HEK293 (cell line): ENCODE measurements at regions not wholly inside any gene's neighbourhood (a gene's known extent, or its start where the extent isn't known, plus 50 kb on each side); places are given as distances from the start of the nearest gene placed in this dataset.

ENCODE experiments used
- CTCF ChIA-PET: fragments of 350-600 bp; formaldehyde crosslinking; extraction: SDS; loops from one replicate; lab custom pipeline; 2021; ENCODE audit warnings: antibody characterized with exemption; lab: Yijun Ruan, JAX
- POLR2A ChIA-PET: fragments of 300-600 bp; formaldehyde crosslinking; extraction: SDS; loops from one replicate; lab custom pipeline; 2020; ENCODE audit warnings: antibody characterized with exemption, inconsistent platforms; lab: Yijun Ruan, JAX
- H3K27ac ChIP-seq: fragments of 200-500 bp; sonication (Bioruptor generic); 2 replicates; pipeline ENCODE4 v1.5.1; 2014; ENCODE audit warnings: low read depth, low read length, control low read depth, inconsistent platforms; ENCODE audit errors: extremely low read depth
- H3K36me3 ChIP-seq, 2 experiments: fragments of 200-500 bp in 1 of 2; sonication (Bioruptor generic) in 1 of 2; 1 replicate in 1 of 2; 2 replicates in 1 of 2; pipeline ENCODE4 v1.5.1; 2014 to 2017; ENCODE audit warnings: inconsistent platforms in 2 of 2, low read length in 2 of 2; ENCODE audit not compliant: control insufficient read depth in 2 of 2, insufficient read depth in 1 of 2
- H3K4me1 ChIP-seq: fragments of 200-500 bp; sonication (Bioruptor generic); 2 replicates; pipeline ENCODE4 v1.5.1; 2014; ENCODE audit warnings: mild to moderate bottlenecking, low read length, inconsistent platforms; ENCODE audit not compliant: control insufficient read depth, insufficient read depth
- H3K4me3 ChIP-seq: 2 replicates; pipeline ENCODE4 v1.5.1; 2011; ENCODE audit warnings: low read depth, mild to moderate bottlenecking, control low read depth, low read length, moderate library complexity
- H3K9me3 ChIP-seq: fragments of 200-500 bp; sonication (Bioruptor generic); 2 replicates; pipeline ENCODE4 v1.5.1; 2014; ENCODE audit warnings: low read depth, low read length, inconsistent platforms; ENCODE audit not compliant: control insufficient read depth, insufficient read depth
- OSR2 ChIP-seq: fragments of 450-650 bp; formaldehyde crosslinking; IDR thresholded peaks from 2 replicates; pipeline ENCODE4 v1.5.1; 2016; ENCODE audit warnings: missing biosample characterization, missing genetic modification characterization
- SCRT1 ChIP-seq: fragments of 450-650 bp; formaldehyde crosslinking; IDR thresholded peaks from 2 replicates; pipeline ENCODE4 v1.5.1; 2016; ENCODE audit warnings: missing biosample characterization, missing genetic modification characterization, borderline replicate concordance
- ZNF132 ChIP-seq: fragments of 450-650 bp; formaldehyde crosslinking; IDR thresholded peaks from 2 replicates; pipeline ENCODE4 v1.5.1; 2017; ENCODE audit warnings: missing biosample characterization, missing genetic modification characterization, borderline replicate concordance
- ZNF2 ChIP-seq: fragments of 450-650 bp; formaldehyde crosslinking; IDR thresholded peaks from 2 replicates; pipeline ENCODE4 v1.5.1; 2016; ENCODE audit warnings: missing biosample characterization, missing genetic modification characterization
- ZNF23 ChIP-seq: fragments of 450-650 bp; formaldehyde crosslinking; IDR thresholded peaks from 2 replicates; pipeline ENCODE4 v1.5.1; 2016; ENCODE audit warnings: missing biosample characterization, missing genetic modification characterization, borderline replicate concordance
- ZNF274 ChIP-seq, 2 experiments: fragments of 200-500 bp in 1 of 2; fragments of 450-650 bp in 1 of 2; sonication (Bioruptor generic) in 1 of 2; formaldehyde crosslinking in 1 of 2; IDR thresholded peaks; 2 replicates each; pipeline versions ENCODE4 v1.5.1 to v1.6.1; 2014 to 2016; ENCODE audit warnings: borderline replicate concordance in 1 of 2, inconsistent platforms in 1 of 2, low read length in 1 of 2, missing biosample characterization in 1 of 2, missing genetic modification characterization in 1 of 2
- ZNF555 ChIP-seq: fragments of 450-650 bp; formaldehyde crosslinking; conservative IDR thresholded peaks from 2 replicates; pipeline ENCODE4 v1.5.1; 2017; ENCODE audit warnings: missing biosample characterization, mild to moderate bottlenecking, missing genetic modification characterization, inconsistent platforms
- ZNF658 ChIP-seq: fragments of 450-650 bp; formaldehyde crosslinking; IDR thresholded peaks from 2 replicates; pipeline ENCODE4; 2016; ENCODE audit warnings: missing biosample characterization, missing genetic modification characterization
- ZNF670 ChIP-seq: fragments of 450-650 bp; formaldehyde crosslinking; IDR thresholded peaks from 2 replicates; pipeline ENCODE4 v1.5.1; 2016; ENCODE audit warnings: missing biosample characterization, missing genetic modification characterization, low read depth
- TF ChIP-seq, protein P1 (sequence below): fragments of 450-650 bp; formaldehyde crosslinking; IDR thresholded peaks from 2 replicates; pipeline ENCODE4 v1.5.0; 2017; ENCODE audit warnings: missing biosample characterization, missing genetic modification characterization, borderline replicate concordance
- TF ChIP-seq, protein P2 (sequence below): fragments of 450-650 bp; formaldehyde crosslinking; IDR thresholded peaks from 2 replicates; pipeline ENCODE4 v1.5.1; 2017; ENCODE audit warnings: missing biosample characterization, missing genetic modification characterization
- TF ChIP-seq, protein P3 (sequence below): fragments of 450-650 bp; formaldehyde crosslinking; IDR thresholded peaks from 2 replicates; pipeline ENCODE4 v1.5.1; 2016; ENCODE audit warnings: missing biosample characterization, missing genetic modification characterization
- TF ChIP-seq, protein P4 (sequence below): fragments of 450-650 bp; formaldehyde crosslinking; IDR thresholded peaks from 2 replicates; pipeline ENCODE4; 2016; ENCODE audit warnings: missing biosample characterization, missing genetic modification characterization
- TF ChIP-seq, protein P5 (sequence below): fragments of 450-650 bp; formaldehyde crosslinking; IDR thresholded peaks from 2 replicates; pipeline ENCODE4 v1.5.1; 2016; ENCODE audit warnings: missing biosample characterization, missing genetic modification characterization

DNA sequence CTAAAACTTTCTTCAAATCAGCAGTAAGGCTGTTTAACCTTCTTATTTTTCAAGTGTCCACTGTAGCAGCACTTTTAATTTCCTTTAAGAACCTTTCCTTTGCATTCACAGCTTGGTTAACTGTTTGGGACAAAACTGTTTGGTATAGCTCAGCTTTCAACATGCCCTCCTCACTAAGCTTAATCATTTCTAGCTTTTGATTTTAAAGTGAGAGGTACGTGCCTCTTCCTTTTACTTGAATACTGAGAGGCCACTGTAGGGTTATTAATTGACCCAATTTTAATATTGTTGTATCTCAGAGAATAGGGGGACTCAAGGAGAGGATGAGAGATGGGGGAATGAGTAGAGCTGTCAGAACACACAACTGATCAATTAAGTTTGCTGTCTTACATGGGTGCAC, 129.5 kb upstream of the MMS22L start (continued):
- TF ChIP-seq, protein P1, sequence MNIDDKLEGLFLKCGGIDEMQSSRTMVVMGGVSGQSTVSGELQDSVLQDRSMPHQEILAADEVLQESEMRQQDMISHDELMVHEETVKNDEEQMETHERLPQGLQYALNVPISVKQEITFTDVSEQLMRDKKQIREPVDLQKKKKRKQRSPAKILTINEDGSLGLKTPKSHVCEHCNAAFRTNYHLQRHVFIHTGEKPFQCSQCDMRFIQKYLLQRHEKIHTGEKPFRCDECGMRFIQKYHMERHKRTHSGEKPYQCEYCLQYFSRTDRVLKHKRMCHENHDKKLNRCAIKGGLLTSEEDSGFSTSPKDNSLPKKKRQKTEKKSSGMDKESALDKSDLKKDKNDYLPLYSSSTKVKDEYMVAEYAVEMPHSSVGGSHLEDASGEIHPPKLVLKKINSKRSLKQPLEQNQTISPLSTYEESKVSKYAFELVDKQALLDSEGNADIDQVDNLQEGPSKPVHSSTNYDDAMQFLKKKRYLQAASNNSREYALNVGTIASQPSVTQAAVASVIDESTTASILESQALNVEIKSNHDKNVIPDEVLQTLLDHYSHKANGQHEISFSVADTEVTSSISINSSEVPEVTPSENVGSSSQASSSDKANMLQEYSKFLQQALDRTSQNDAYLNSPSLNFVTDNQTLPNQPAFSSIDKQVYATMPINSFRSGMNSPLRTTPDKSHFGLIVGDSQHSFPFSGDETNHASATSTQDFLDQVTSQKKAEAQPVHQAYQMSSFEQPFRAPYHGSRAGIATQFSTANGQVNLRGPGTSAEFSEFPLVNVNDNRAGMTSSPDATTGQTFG (tag by site-specific recombination): no peak
- TF ChIP-seq OSR2: no peak
- TF ChIP-seq, protein P2, sequence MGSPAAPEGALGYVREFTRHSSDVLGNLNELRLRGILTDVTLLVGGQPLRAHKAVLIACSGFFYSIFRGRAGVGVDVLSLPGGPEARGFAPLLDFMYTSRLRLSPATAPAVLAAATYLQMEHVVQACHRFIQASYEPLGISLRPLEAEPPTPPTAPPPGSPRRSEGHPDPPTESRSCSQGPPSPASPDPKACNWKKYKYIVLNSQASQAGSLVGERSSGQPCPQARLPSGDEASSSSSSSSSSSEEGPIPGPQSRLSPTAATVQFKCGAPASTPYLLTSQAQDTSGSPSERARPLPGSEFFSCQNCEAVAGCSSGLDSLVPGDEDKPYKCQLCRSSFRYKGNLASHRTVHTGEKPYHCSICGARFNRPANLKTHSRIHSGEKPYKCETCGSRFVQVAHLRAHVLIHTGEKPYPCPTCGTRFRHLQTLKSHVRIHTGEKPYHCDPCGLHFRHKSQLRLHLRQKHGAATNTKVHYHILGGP: no peak
- TF ChIP-seq ZNF274 (IDR thresholded peaks at IDR 0.05; ENCODE audit: low read length): no peak
- TF ChIP-seq ZNF274 (tag by site-specific recombination; IDR thresholded peaks at IDR 0.05; ENCODE audit: borderline replicate concordance): no peak
- TF ChIP-seq, protein P3, sequence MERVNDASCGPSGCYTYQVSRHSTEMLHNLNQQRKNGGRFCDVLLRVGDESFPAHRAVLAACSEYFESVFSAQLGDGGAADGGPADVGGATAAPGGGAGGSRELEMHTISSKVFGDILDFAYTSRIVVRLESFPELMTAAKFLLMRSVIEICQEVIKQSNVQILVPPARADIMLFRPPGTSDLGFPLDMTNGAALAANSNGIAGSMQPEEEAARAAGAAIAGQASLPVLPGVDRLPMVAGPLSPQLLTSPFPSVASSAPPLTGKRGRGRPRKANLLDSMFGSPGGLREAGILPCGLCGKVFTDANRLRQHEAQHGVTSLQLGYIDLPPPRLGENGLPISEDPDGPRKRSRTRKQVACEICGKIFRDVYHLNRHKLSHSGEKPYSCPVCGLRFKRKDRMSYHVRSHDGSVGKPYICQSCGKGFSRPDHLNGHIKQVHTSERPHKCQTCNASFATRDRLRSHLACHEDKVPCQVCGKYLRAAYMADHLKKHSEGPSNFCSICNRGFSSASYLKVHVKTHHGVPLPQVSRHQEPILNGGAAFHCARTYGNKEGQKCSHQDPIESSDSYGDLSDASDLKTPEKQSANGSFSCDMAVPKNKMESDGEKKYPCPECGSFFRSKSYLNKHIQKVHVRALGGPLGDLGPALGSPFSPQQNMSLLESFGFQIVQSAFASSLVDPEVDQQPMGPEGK (tag by site-specific recombination): no peak
- TF ChIP-seq ZNF2 (tag by site-specific recombination): no peak
- TF ChIP-seq ZNF670 (tag by site-specific recombination): no peak

DNA sequence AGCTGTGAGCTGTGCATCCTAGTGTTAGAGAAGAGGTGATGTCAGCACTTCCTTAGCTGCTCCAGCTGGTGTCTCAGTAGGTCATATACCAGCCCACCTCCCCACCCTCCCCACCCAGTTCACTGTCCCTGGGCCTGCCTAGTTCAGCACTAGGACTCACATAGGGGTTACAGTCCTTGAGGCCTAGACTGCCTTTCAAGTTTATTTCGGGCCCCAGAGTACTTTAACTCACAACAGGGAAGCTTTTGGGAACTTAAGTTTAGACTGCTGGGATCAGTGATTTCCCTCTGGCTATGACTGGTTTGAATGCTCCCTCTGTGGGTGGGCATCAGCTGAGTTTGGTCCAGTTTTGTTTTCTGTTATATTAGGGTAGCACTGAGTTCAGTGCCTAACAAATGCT, 139.2 kb upstream of the MMS22L start:
- no peaks in the 10 kb centered on the region for H3K4me1 ChIP-seq
- H3K4me3 ChIP-seq: no peak overlapping the region
- H3K9me3 ChIP-seq: no peaks in the 10 kb centered on the region
- CTCF ChIA-PET: interaction anchor here (0.6 to 1.4 kb wide), 3 partner anchors 141 to 585 kb away, joined by 3 to 4 read pairs (median 3); no protein-coding TSS in a partner anchor
- POLR2A ChIA-PET: no interaction called here
- H3K36me3 ChIP-seq: no peaks in the 10 kb centered on the region
- TF ChIP-seq, protein P4, sequence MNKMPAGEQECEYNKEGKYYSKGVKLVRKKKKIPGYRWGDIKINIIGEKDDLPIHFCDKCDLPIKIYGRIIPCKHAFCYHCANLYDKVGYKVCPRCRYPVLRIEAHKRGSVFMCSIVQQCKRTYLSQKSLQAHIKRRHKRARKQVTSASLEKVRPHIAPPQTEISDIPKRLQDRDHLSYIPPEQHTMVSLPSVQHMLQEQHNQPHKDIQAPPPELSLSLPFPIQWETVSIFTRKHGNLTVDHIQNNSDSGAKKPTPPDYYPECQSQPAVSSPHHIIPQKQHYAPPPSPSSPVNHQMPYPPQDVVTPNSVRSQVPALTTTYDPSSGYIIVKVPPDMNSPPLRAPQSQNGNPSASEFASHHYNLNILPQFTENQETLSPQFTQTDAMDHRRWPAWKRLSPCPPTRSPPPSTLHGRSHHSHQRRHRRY: no peak
- no peak for TF ChIP-seq OSR2
- TF ChIP-seq, protein P1 (tag by site-specific recombination): no peak
- no peak overlapping the region for H3K27ac ChIP-seq

DNA sequence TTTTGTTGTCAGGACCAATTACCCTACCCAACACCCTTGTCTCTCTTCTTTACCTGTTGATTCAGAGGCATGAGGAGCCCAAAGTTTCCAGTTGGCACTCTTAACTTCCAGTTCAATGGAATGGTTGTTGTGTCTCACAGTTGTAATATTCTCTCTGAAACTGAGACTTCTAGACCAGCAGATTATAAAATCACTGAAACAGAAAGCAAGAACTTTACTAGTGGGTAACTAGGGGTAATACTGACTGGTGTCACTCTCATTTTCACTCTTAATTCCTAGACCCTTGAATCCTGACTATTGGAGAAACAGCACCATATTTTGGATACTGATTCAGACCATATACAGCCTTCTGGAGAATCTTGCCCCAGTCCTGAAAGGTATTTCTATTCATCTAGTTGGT, 140.2 kb upstream of the MMS22L start:
- ChIA-PET CTCF (interaction anchor here (1.1 kb wide), 1 partner anchor 14 kb away, joined by 3 read pairs; no protein-coding TSS in a partner anchor), POLR2A (no interaction called here)
- Histone ChIP-seq H3K36me3 (no peaks in the 10 kb centered on the region), H3K9me3 (no peaks in the 10 kb centered on the region), H3K27ac (no peak overlapping the region), H3K4me3 (no peak overlapping the region), H3K4me1 (no peaks in the 10 kb centered on the region)
- TF ChIP-seq SCRT1 (tag by site-specific recombination) (no peak), ZNF555 (tag by site-specific recombination) (no peak), ZNF132 (no peak), ZNF658 (no peak), ZNF23 (no peak)
- TF ChIP-seq, protein P5, sequence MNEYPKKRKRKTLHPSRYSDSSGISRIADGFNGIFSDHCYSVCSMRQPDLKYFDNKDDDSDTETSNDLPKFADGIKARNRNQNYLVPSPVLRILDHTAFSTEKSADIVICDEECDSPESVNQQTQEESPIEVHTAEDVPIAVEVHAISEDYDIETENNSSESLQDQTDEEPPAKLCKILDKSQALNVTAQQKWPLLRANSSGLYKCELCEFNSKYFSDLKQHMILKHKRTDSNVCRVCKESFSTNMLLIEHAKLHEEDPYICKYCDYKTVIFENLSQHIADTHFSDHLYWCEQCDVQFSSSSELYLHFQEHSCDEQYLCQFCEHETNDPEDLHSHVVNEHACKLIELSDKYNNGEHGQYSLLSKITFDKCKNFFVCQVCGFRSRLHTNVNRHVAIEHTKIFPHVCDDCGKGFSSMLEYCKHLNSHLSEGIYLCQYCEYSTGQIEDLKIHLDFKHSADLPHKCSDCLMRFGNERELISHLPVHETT: no peak
